BLaER1 treated with 17β-estradiol and CSF1 and Interleukin-3, amounts not matched to agents 10 nM and 100 nM (cell line): ENCODE measurements at regions not wholly inside any gene's neighbourhood (a gene's known extent, or its start where the extent isn't known, plus 50 kb on each side); places are given as distances from the start of the nearest gene placed in this dataset.

Experiments used
- H3K27ac ChIP-seq, 11 experiments: shearing (Covaris generic); formaldehyde crosslinking; 2 replicates each; pipeline ENCODE4 v1.8.1; 2022
- H3K27me3 ChIP-seq, 11 experiments: shearing (Covaris generic); formaldehyde crosslinking; 2 replicates each; pipeline ENCODE4 v1.8.1; 2022
- H3K36me3 ChIP-seq, 11 experiments: shearing (Covaris generic); formaldehyde crosslinking; 2 replicates each; pipeline ENCODE4 v1.8.1; 2022
- H3K4me1 ChIP-seq, 10 experiments: shearing (Covaris generic); formaldehyde crosslinking; 2 replicates each; pipeline ENCODE4 v1.8.1; 2022
- H3K4me2 ChIP-seq, 11 experiments: shearing (Covaris generic); formaldehyde crosslinking; 2 replicates each; pipeline ENCODE4 v1.8.1; 2022
- H3K4me3 ChIP-seq, 10 experiments: shearing (Covaris generic); formaldehyde crosslinking; 2 replicates each; pipeline ENCODE4 v1.8.1; 2022
- H3K9ac ChIP-seq, 11 experiments: shearing (Covaris generic); formaldehyde crosslinking; 2 replicates each; pipeline ENCODE4 v1.8.1; 2022
- H3K9me3 ChIP-seq, 11 experiments: shearing (Covaris generic); formaldehyde crosslinking; replicated peaks in 1 of 11; 2 replicates each; pipeline ENCODE4 v1.8.1; 2022
- H4K20me1 ChIP-seq, 11 experiments: shearing (Covaris generic); formaldehyde crosslinking; 2 replicates each; pipeline ENCODE4 v1.8.1; 2022
- Cebpa-rat ChIP-seq, 11 experiments: shearing (Covaris generic); IDR thresholded peaks; 2 replicates each; pipeline ENCODE4 v1.8.1; 2022

DNA sequence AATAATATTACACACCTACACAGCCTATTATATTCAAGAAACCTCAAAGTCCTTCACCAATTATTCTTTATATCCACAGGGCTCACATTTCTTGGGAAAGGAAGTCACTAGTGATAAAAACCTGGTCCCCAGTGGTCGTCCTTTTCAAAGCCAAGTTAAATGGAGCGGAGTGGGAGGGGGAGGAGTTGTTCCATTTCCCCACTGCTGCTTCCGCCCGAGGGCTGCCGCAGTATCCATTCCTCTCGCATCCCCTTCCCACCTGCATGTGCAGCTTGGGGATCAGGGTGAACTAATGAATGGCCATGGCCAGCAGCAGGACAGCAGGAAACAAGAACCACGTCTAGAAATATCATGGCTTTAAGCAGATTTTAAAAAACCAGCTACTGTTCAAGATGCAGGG lies 76.4 kb upstream of the SEMA6D start:
- peaks cover 0 to 19% (median 6%) of the 10 kb centered on the region in 10 experiments; a peak in 13 of 20 replicates for H3K4me1 ChIP-seq
- no peaks in the 10 kb centered on the region for H3K9me3 ChIP-seq
- H4K20me1 ChIP-seq = no peaks in the 10 kb centered on the region
- H3K4me3 ChIP-seq = no peak overlapping the region
- no peaks in the 10 kb centered on the region for H3K36me3 ChIP-seq
- no peak overlapping the region for H3K9ac ChIP-seq
- H3K27me3 ChIP-seq = no peaks in the 10 kb centered on the region
- TF ChIP-seq Cebpa-rat (IDR thresholded peaks at IDR 0.05) = no peak
- H3K27ac ChIP-seq = no peak overlapping the region
- no peak overlapping the region for H3K4me2 ChIP-seq

DNA sequence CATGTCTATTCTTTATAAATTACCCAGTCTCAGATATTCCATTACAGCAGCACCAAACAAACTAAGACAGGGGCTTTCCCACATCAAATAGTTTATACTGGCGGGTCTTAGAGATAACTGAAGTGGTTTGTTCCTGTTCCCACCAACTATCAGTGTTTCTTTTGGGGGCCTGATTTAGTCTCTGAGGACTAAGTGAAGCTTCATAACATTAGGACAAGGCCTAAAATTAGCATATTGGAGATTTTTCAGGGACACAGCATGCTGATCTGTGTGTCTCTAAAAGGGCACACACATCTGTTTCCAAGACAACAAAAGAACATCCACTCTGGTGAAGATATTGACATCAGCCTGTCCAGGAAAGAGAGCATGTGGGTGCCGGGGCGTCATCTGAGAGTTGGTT lies 72.6 kb upstream of the SEMA6D start:
- Histone ChIP-seq H3K27ac (no peak overlapping the region), H3K27me3 (no peaks in the 10 kb centered on the region), H3K4me1 (peaks cover 0 to 55% (median 31%) of the 10 kb centered on the region in 10 experiments; a peak in 16 of 20 replicates), H3K9ac (no peak overlapping the region), H3K9me3 (no peaks in the 10 kb centered on the region), H3K4me2 (peak overlapping the region in 5 of 11 experiments; percentile 2 to 59 (median 29); a peak in 6 of 22 replicates), H4K20me1 (no peaks in the 10 kb centered on the region), H3K36me3 (no peaks in the 10 kb centered on the region), H3K4me3 (no peak overlapping the region)
- TF ChIP-seq Cebpa-rat (IDR thresholded peaks at IDR 0.05) = no peak

DNA sequence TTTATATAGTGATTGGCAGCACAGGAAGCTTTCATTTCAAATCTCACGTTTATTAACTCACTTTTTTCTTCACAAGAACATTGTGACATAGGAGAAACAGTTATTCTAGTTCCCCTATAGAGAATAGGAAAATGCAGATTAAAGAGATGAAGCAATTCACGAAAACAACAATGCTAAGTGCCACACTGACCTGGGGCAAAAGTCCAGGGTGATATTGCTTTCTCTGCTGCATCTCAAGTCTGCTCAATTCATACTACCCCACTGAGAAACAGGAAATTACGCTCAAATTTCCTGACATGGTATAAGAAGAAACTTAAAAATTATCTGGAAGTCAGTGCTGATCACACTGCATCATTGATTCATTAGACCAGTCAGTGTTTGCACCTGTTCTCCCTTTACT lies 66.7 kb upstream of the SEMA6D start:
- Histone ChIP-seq H3K9ac (no peak overlapping the region), H4K20me1 (no peaks in the 10 kb centered on the region), H3K27me3 (no peaks in the 10 kb centered on the region), H3K27ac (no peak overlapping the region), H3K4me3 (no peak overlapping the region), H3K9me3 (no peaks in the 10 kb centered on the region), H3K36me3 (no peaks in the 10 kb centered on the region), H3K4me1 (peaks cover 0 to 42% (median 28%) of the 10 kb centered on the region in 10 experiments; a peak in 16 of 20 replicates), H3K4me2 (no peak overlapping the region)
- TF ChIP-seq Cebpa-rat (IDR thresholded peaks at IDR 0.05) = no peak

DNA sequence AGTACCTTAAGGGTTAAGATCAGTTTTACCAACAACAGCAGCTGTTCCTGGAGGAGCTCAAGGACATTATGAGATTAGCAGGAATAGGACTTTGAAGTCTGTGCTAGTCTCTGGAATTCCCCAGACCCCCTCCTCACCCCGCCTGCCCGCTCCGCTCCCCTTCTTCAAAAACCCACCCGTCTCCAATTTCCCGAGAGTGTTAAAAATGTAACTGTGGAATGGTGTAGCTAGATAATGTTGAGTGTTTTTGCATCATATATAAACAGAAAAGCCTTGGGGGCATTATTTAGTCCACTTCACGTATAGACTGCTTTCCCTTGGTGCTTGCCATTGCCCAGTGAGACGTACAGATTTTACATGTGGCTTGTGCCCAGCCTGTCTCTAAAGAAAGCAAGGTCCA lies 65.0 kb upstream of the SEMA6D start:
- no peak overlapping the region for H3K9ac ChIP-seq
- H3K27ac ChIP-seq = no peak overlapping the region
- no peaks in the 10 kb centered on the region for H3K9me3 ChIP-seq
- H3K4me1 ChIP-seq = peaks cover 0 to 25% (median 12%) of the 10 kb centered on the region in 10 experiments; a peak in 11 of 20 replicates
- no peak overlapping the region for H3K4me3 ChIP-seq
- no peaks in the 10 kb centered on the region for H4K20me1 ChIP-seq
- no peaks in the 10 kb centered on the region for H3K36me3 ChIP-seq
- no peak for TF ChIP-seq Cebpa-rat (IDR thresholded peaks at IDR 0.05)
- H3K27me3 ChIP-seq = no peaks in the 10 kb centered on the region
- H3K4me2 ChIP-seq = no peak overlapping the region

DNA sequence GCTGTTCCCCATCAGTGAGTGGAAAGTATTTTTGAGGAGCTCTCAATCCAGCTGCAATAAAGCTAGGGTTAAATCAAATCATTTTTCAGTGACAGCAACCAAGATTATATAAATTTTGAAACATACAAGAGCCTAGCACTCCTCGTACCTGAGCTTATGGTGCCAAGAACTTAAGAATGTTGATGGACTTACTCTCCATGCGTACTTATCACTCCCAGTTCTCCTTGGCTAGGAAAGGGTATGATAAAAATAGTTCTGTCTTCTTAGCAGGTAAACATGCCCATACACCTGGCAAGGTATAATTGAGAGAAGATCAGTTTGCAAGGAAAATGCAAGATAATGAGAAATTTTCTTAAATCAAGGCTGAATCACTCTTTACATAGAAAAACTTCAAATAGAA lies 64.5 kb upstream of the SEMA6D start:
- Histone ChIP-seq H3K27ac (no peak overlapping the region), H3K9me3 (no peaks in the 10 kb centered on the region), H3K4me2 (no peak overlapping the region), H3K9ac (no peak overlapping the region), H3K27me3 (no peaks in the 10 kb centered on the region), H3K36me3 (no peaks in the 10 kb centered on the region), H3K4me3 (no peak overlapping the region), H4K20me1 (no peaks in the 10 kb centered on the region), H3K4me1 (peaks cover 0 to 20% (median 10%) of the 10 kb centered on the region in 10 experiments; a peak in 10 of 20 replicates)
- TF ChIP-seq Cebpa-rat (IDR thresholded peaks at IDR 0.05) = no peak

DNA sequence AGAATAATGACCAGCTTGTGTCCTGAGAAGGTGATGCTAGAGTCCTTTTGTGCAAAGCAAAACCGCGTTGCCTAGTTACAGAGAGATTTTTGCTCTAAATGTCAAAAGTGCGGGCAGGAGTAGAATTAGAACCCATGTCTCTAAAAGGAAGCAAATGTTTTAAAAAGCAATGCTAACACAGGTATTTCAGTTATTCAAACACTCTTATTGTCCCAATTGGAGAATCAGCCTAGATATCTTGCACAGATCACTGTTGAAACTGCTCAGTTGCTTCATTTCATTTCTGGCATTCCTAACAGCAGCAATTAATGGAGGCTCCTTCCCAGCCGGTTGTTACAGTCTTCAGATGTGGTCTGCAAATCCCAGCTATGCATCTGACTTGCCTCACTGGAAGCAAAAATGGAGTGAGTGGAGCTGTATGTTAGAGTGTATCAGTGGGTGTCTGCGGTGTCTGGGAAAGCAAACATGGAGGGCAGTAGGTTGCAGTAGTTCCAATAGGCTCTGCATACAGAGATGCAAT lies 55.6 kb upstream of the SEMA6D start:
- H3K4me1 ChIP-seq = peaks cover 0 to 38% (median 8%) of the 10 kb centered on the region in 10 experiments; a peak in 11 of 20 replicates
- no peaks in the 10 kb centered on the region for H4K20me1 ChIP-seq
- H3K4me3 ChIP-seq = no peak overlapping the region
- peak overlapping the region in 3 of 11 experiments; percentile 25 to 45 (median 29); a peak in 3 of 22 replicates for H3K27ac ChIP-seq
- H3K9ac ChIP-seq = no peak overlapping the region
- no peaks in the 10 kb centered on the region for H3K9me3 ChIP-seq
- peak overlapping the region in 3 of 11 experiments; percentile 34 to 59 (median 54); a peak in 5 of 22 replicates for H3K4me2 ChIP-seq
- H3K36me3 ChIP-seq = no peaks in the 10 kb centered on the region
- no peak for TF ChIP-seq Cebpa-rat (IDR thresholded peaks at IDR 0.05)
- H3K27me3 ChIP-seq = no peaks in the 10 kb centered on the region

DNA sequence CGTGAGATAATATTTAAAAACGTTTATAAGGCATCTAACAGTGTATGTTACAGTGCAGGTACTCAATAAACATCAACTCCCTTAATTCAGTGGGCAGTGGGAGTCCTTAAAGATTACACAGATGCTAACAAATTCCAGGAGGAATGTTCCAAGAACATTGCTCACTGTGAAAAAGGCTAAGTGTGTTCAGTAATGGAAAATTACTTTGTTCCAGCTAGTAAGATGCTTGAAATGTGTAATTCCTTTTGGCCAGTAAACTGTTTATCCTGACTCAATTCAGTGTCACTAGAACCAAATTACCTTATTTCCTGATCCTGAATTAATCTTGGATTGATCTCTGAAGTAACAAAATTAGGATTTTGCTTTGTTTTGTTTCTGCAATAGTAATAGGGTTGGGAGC lies 54.2 kb upstream of the SEMA6D start:
- H3K4me1 ChIP-seq = peaks cover 0 to 50% (median 8%) of the 10 kb centered on the region in 10 experiments; a peak in 11 of 20 replicates
- H4K20me1 ChIP-seq = no peaks in the 10 kb centered on the region
- H3K4me3 ChIP-seq = no peak overlapping the region
- TF ChIP-seq Cebpa-rat (IDR thresholded peaks at IDR 0.05) = no peak
- H3K27ac ChIP-seq = no peak overlapping the region
- no peaks in the 10 kb centered on the region for H3K27me3 ChIP-seq
- H3K4me2 ChIP-seq = no peak overlapping the region
- no peaks in the 10 kb centered on the region for H3K36me3 ChIP-seq
- H3K9me3 ChIP-seq = no peaks in the 10 kb centered on the region
- H3K9ac ChIP-seq = no peak overlapping the region
